ENCODE measurements at regions not wholly inside any gene's neighbourhood (a gene's known extent, or its start where the extent isn't known, plus 50 kb on each side); places are given as distances from the start of the nearest gene placed in this dataset.
A peak's percentile ranks its signal among the peaks of the same experiment; 100 is the strongest.

GRCh38 chrX:22740836-22741235 lies 258.9 kb upstream of the DDX53 start:
- Histone ChIP-seq H3K4me3 (no peak overlapping the region), H3K27ac (no peak overlapping the region), H3K4me1 (no peaks in the 10 kb centered on the region), H3K9me3 (no peaks in the 10 kb centered on the region), H3K36me3 (no peaks in the 10 kb centered on the region), H3K27me3 (peaks cover 0 to 23% of the 10 kb centered on the region in 2 donors)
- no peak for DNase-seq (ENCODE audit: low spot score in 2 of 2)
- intact Hi-C loops (cut with DNase I; ENCODE audit: low total_unique reads), result no loop called here
- TF ChIP-seq POLR2A (IDR thresholded peaks at IDR 0.05), result no peak

GRCh38 chrX:22742174-22742573 lies 257.6 kb upstream of the DDX53 start:
- no peak overlapping the region for H3K27ac ChIP-seq
- intact Hi-C loops (cut with DNase I; ENCODE audit: low total_unique reads), result no loop called here
- no peaks in the 10 kb centered on the region for H3K4me1 ChIP-seq
- H3K9me3 ChIP-seq, result no peaks in the 10 kb centered on the region
- H3K36me3 ChIP-seq, result no peaks in the 10 kb centered on the region
- no peak for DNase-seq (ENCODE audit: low spot score in 2 of 2)
- no peak overlapping the region for H3K4me3 ChIP-seq
- peaks cover 0 to 13% of the 10 kb centered on the region in 2 donors for H3K27me3 ChIP-seq
- TF ChIP-seq CTCF (IDR thresholded peaks at IDR 0.05) (no peak), POLR2AphosphoS5 (IDR thresholded peaks at IDR 0.05) (no peak), POLR2A (IDR thresholded peaks at IDR 0.05) (no peak)

GRCh38 chrX:22746081-22746480 lies 253.7 kb upstream of the DDX53 start:
- Histone ChIP-seq H3K4me1 (no peaks in the 10 kb centered on the region), H3K36me3 (no peaks in the 10 kb centered on the region), H3K27ac (no peak overlapping the region), H3K9me3 (no peaks in the 10 kb centered on the region), H3K4me3 (no peak overlapping the region), H3K27me3 (peaks cover 0 to 10% of the 10 kb centered on the region in 2 donors)
- intact Hi-C loops (cut with DNase I; ENCODE audit: low total_unique reads), result no loop called here
- no peak for DNase-seq (ENCODE audit: low spot score in 2 of 2)
- TF ChIP-seq CTCF (IDR thresholded peaks at IDR 0.05) (no peak), POLR2AphosphoS5 (IDR thresholded peaks at IDR 0.05) (no peak), POLR2A (IDR thresholded peaks at IDR 0.05) (no peak)

- peak in 1 of 2 donors; percentile 18 for DNase-seq (ENCODE audit: low spot score in 2 of 2)
- no peaks in the 10 kb centered on the region for H3K9me3 ChIP-seq
- intact Hi-C loops (cut with DNase I; ENCODE audit: low total_unique reads), result no loop called here
- no peak overlapping the region for H3K4me3 ChIP-seq
- H3K27ac ChIP-seq, result no peak overlapping the region
- peak; percentile 27 to 52 (median 48) for TF ChIP-seq CTCF (IDR thresholded peaks at IDR 0.05)
- TF ChIP-seq POLR2AphosphoS5 (IDR thresholded peaks at IDR 0.05), result no peak
- H3K27me3 ChIP-seq, result peaks cover 0 to 10% of the 10 kb centered on the region in 2 donors
- H3K4me1 ChIP-seq, result no peaks in the 10 kb centered on the region
- no peaks in the 10 kb centered on the region for H3K36me3 ChIP-seq
These were observed 251.4 kb upstream of the DDX53 start for GRCh38 chrX:22748093-22748999.

GRCh38 chrX:22758807-22759481 lies 240.8 kb upstream of the DDX53 start:
- peaks cover 0 to 5% of the 10 kb centered on the region in 2 donors for H3K27me3 ChIP-seq
- no peak for TF ChIP-seq POLR2AphosphoS5 (IDR thresholded peaks at IDR 0.05)
- no peak for TF ChIP-seq CTCF (IDR thresholded peaks at IDR 0.05)
- no peak for TF ChIP-seq POLR2A (IDR thresholded peaks at IDR 0.05)
- intact Hi-C loops (cut with DNase I; ENCODE audit: low total_unique reads), result no loop called here
- H3K36me3 ChIP-seq, result no peaks in the 10 kb centered on the region
- H3K4me1 ChIP-seq, result no peaks in the 10 kb centered on the region
- no peaks in the 10 kb centered on the region for H3K9me3 ChIP-seq
- H3K4me3 ChIP-seq, result no peak overlapping the region
- no peak overlapping the region for H3K27ac ChIP-seq
- no peak for DNase-seq (ENCODE audit: low spot score in 2 of 2)
